Stomach (tissue), 8 donors: ENCODE measurements at regions not wholly inside any gene's neighbourhood (a gene's known extent, or its start where the extent isn't known, plus 50 kb on each side); places are given as distances from the start of the nearest gene placed in this dataset.

Experiments used
- DNase-seq, 2 donors: peaks; one replicate each; pipeline versions ENCODE4 v3.0.0 to v3.0.0-alpha.2; 2013 to 2019
- H3K27ac ChIP-seq, 5 donors: fragments of 200-600 bp in 4 of 5; sonication (generic) in 4 of 5; one replicate each; pipeline ENCODE4 v1.5.1; 2013 to 2019; ENCODE audit warnings: mild to moderate bottlenecking in 1 of 5, moderate library complexity in 1 of 5
- H3K27me3 ChIP-seq, 3 donors: fragments of 200-600 bp; sonication (generic); one replicate each; pipeline ENCODE4 v1.5.1; 2017 to 2019; ENCODE audit warnings: mixed run types in 1 of 3
- H3K36me3 ChIP-seq, 4 donors: fragments of 200-600 bp; sonication (generic); 1 replicate in 3 of 4; 2 replicates in 1 of 4; pipeline ENCODE4 v1.5.1; 2016 to 2019
- H3K4me1 ChIP-seq, 4 donors: fragments of 200-600 bp; sonication (generic); one replicate each; pipeline ENCODE4 v1.5.1; 2016 to 2019
- H3K4me3 ChIP-seq, 4 donors: fragments of 200-600 bp; sonication (generic) in 3 of 4; one replicate each; pipeline ENCODE4 v1.5.1; 2016 to 2019; ENCODE audit warnings: mild to moderate bottlenecking in 1 of 4
- H3K9me3 ChIP-seq, 4 donors: fragments of 200-600 bp; sonication (generic); one replicate each; pipeline ENCODE4 v1.5.1; 2016 to 2019
- CTCF ChIP-seq, 7 experiments: fragments of 450-650 bp in 4 of 7; fragments of 200-600 bp in 3 of 7; sonication (generic) in 3 of 7; IDR thresholded peaks; one replicate each; pipeline ENCODE4 v1.5.1; 2016 to 2019; ENCODE audit warnings: antibody characterized with exemption in 7 of 7, control low read depth in 2 of 7, mild to moderate bottlenecking in 1 of 7
- EP300 ChIP-seq: sonication (generic); formaldehyde crosslinking; IDR thresholded peaks from one replicate; pipeline ENCODE4 v1.6.1; 2017; ENCODE audit warnings: antibody characterized with exemption
- POLR2A ChIP-seq, 4 donors: fragments of 450-650 bp; IDR thresholded peaks; one replicate each; pipeline ENCODE4 v1.6.1; 2016; ENCODE audit warnings: antibody characterized with exemption in 4 of 4, control low read depth in 2 of 4, mild to moderate bottlenecking in 1 of 4, moderate library complexity in 1 of 4
- POLR2AphosphoS5 ChIP-seq, 3 donors: sonication (generic); formaldehyde crosslinking; IDR thresholded peaks; one replicate each; pipeline ENCODE4 v1.6.1; 2016; ENCODE audit warnings: antibody characterized with exemption in 3 of 3
- WGBS, 5 donors: extraction: QIAGEN DNeasy Blood & Tissue Kit in 3 of 5; methylation state at CpG; one replicate each; pipeline versions ENCODE4 v1.1.5 to v1.1.7; 2013 to 2018; 5-methylcytosine and 5-hydroxymethylcytosine counted together
- intact Hi-C: fragments of 100-400 bp; cut with DNase I; formaldehyde crosslinking; loops from one replicate; pipeline ENCODE4 v1.15.1; 2023; ENCODE audit warnings: low total_unique reads
- donor health status: healthy with polysubstance abuse.
- donor health status: Bipolar disorder and iron deficiency.
- donor health status: healthy.

- Histone ChIP-seq H3K27me3 (peaks cover 0 to 6% (median 0%) of the 10 kb centered on the region in 3 donors), H3K9me3 (peaks cover 0 to 21% (median 12%) of the 10 kb centered on the region in 4 donors), H3K4me3 (no peak overlapping the region), H3K36me3 (no peaks in the 10 kb centered on the region), H3K4me1 (no peaks in the 10 kb centered on the region), H3K27ac (no peak overlapping the region)
- 73 to 84% (median 81%) methylated on average over 2 of the region's 2 CpGs for WGBS, 5 donors
- intact Hi-C loops, result no loop called here
- TF ChIP-seq POLR2AphosphoS5 (IDR thresholded peaks at IDR 0.05) (no peak), POLR2A (IDR thresholded peaks at IDR 0.05) (no peak), EP300 (no peak), CTCF (IDR thresholded peaks at IDR 0.05) (no peak)
- DNase-seq, result no peak
These were observed 62.3 kb upstream of the DYNC1I2 start for GRCh38 chr2:171625006-171625405.

DNA sequence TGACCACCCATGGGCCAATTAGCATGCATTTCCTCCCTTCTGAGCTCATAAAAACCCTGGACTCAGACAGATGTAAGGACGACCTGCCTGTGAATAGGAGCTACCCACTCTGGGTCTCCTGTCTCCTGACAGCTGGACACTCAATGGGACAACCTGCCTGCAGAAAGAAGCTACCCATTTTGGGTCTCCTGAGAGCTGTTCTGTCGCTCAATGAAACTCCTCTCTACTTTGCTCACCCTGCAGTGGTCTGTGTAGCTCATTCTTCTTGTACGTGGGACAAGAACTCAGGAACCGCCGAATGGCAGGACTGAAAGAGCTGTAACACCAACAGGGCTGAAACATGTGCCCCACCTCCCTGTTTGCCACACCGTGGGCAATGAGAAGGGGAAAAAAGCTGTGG lies 60.3 kb upstream of the DYNC1I2 start:
- no peak for DNase-seq
- Histone ChIP-seq H3K27me3 (peaks cover 0 to 6% (median 0%) of the 10 kb centered on the region in 3 donors), H3K9me3 (peaks cover 9 to 41% (median 28%) of the 10 kb centered on the region in 4 donors), H3K4me3 (no peak overlapping the region), H3K27ac (no peak overlapping the region), H3K36me3 (no peaks in the 10 kb centered on the region), H3K4me1 (no peaks in the 10 kb centered on the region)
- intact Hi-C loops, result no loop called here
- no peak for TF ChIP-seq POLR2AphosphoS5 (IDR thresholded peaks at IDR 0.05)
- TF ChIP-seq EP300, result no peak
- TF ChIP-seq POLR2A (IDR thresholded peaks at IDR 0.05), result no peak
- no peak for TF ChIP-seq CTCF (IDR thresholded peaks at IDR 0.05)
- WGBS, 5 donors, result 79 to 95% (median 85%) methylated on average over 5 to 6 of the region's 6 CpGs

DNA sequence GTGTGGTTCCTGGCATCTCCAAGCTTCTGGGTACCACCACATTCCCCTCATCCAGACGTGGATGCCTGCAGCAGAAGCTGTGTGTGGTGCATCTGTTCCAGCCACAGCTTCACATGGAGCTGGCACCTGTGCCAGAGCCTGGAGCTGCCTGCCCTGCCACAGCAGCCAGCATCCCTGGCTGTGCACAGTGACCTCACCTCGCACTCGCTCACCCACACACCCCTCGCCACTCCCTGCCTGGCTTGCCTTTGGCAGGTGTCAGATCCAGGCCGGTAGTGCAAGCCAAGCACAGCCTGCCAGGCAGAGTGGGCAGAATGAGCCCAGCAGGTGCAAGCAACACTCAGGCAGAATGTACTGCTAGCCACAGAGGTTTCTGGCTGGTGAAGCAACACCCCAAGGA lies 59.9 kb upstream of the DYNC1I2 start:
- Histone ChIP-seq H3K4me1 (no peaks in the 10 kb centered on the region), H3K36me3 (no peaks in the 10 kb centered on the region), H3K27me3 (peaks cover 0 to 6% (median 0%) of the 10 kb centered on the region in 3 donors), H3K27ac (no peak overlapping the region), H3K9me3 (peaks cover 9 to 45% (median 32%) of the 10 kb centered on the region in 4 donors), H3K4me3 (no peak overlapping the region)
- no peak for DNase-seq
- 75 to 90% (median 86%) methylated on average over 5 of the region's 5 CpGs for WGBS, 5 donors
- TF ChIP-seq POLR2AphosphoS5 (IDR thresholded peaks at IDR 0.05) (no peak), POLR2A (IDR thresholded peaks at IDR 0.05) (no peak), EP300 (no peak), CTCF (IDR thresholded peaks at IDR 0.05) (no peak)
- intact Hi-C loops, result no loop called here

GRCh38 chr2:171629113-171629512 lies 58.2 kb upstream of the DYNC1I2 start:
- no peak overlapping the region for H3K4me3 ChIP-seq
- WGBS, 5 donors, result 55 to 90% (median 81%) methylated on average over 1 of the region's 1 CpG
- peaks cover 9 to 55% (median 34%) of the 10 kb centered on the region in 4 donors for H3K9me3 ChIP-seq
- H3K4me1 ChIP-seq, result no peaks in the 10 kb centered on the region
- H3K27me3 ChIP-seq, result peaks cover 0 to 6% (median 0%) of the 10 kb centered on the region in 3 donors
- intact Hi-C loops, result no loop called here
- no peak for DNase-seq
- TF ChIP-seq POLR2AphosphoS5 (IDR thresholded peaks at IDR 0.05), result no peak
- no peak for TF ChIP-seq POLR2A (IDR thresholded peaks at IDR 0.05)
- no peak for TF ChIP-seq EP300
- TF ChIP-seq CTCF (IDR thresholded peaks at IDR 0.05), result no peak
- no peaks in the 10 kb centered on the region for H3K36me3 ChIP-seq
- no peak overlapping the region for H3K27ac ChIP-seq
